ENCODE measurements at regions not wholly inside any gene's neighbourhood (a gene's known extent, or its start where the extent isn't known, plus 50 kb on each side); places are given as distances from the start of the nearest gene placed in this dataset.

DNA sequence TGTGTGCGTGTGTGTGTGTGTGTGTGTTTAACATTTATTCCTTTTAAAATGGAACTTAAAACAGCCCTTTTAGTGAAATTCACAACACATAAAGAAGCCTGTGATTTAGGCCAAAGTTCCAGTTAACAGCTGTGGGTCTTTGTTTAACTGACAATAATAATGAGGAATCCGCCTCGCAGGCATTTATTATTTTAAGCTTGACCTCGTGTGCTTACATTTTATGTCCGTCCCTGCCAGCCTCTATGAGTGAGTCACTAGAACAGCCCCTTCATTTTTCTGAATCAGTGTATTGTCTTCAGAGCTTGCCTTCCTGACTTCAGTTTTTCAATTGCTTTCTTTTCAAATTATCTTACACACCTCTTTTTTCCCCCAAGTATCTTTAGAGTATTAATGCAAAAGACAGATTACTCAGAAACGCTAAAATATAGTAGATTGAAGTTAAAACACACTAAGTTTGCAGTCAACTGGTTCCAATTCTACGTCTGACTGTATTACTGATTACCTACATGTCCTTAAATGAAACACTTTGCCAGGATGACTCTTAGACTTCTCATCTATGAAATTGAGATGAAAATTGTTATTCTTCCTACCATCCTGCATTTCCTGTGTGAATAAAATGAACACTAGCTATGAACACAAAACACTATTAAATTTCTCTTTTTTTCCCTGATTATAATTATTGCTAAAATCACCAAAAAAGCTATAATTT lies 319.6 kb upstream of the HS3ST1 start:
- H3K4me1 Mint-ChIP-seq = no peaks in the 10 kb centered on the region
- CTCF ChIA-PET = no interaction called here
- no peaks in the 10 kb centered on the region for H3K9me3 Mint-ChIP-seq

DNA sequence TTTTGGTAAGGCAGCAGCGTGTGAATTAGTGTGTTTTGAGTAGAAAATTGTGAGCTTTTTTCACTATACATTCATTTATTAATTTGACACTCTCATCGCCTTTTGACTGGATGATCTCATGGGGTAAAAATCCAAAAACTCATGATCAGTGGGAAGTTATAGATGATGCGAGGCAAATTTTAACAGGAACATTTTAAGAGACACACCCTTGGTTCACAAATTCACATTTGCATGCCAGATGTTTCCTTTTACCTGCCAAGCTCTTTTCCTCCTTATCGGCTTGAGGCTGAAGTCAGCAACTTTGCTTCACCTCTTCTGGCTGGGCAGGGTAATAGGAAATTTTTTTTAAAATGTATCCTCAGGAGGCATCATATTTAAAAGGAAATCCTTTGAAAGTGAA lies 318.0 kb upstream of the HS3ST1 start:
- Mint-ChIP-seq H3K4me3 (no peak overlapping the region), H3K27ac (no peak overlapping the region), H3K27me3 (no peaks in the 10 kb centered on the region), H3K9me3 (no peaks in the 10 kb centered on the region), H3K4me1 (no peaks in the 10 kb centered on the region), H3K36me3 (no peaks in the 10 kb centered on the region)
- no peak for DNase-seq
- CTCF ChIA-PET = no interaction called here

More for the DNA sequence above, 319.6 kb upstream of the HS3ST1 start:
- Mint-ChIP-seq H3K27me3 (no peaks in the 10 kb centered on the region), H3K4me3 (no peak overlapping the region), H3K36me3 (no peaks in the 10 kb centered on the region), H3K27ac (no peak overlapping the region)
- DNase-seq = no peak

DNA sequence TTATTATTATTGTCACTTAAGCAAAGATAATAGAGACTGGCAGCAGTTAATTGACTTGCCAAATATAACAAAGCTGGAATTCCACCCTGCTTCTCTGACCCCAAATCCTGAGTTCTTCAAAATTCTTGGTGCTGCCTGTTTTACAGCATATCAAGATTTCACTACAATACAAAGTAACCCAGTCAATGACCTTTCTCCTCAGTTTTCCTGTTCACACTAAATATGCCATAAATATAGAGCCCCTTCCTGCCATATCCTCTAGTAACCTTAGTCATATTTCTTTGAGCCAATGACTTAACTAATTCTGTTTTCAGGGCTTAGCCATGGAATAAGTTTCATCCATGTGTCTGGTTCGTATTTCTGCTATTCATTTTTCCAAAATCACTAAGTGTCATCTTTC lies 315.3 kb upstream of the HS3ST1 start:
- Mint-ChIP-seq H3K36me3 (no peaks in the 10 kb centered on the region), H3K4me3 (no peak overlapping the region), H3K4me1 (no peaks in the 10 kb centered on the region), H3K27ac (no peak overlapping the region), H3K9me3 (no peaks in the 10 kb centered on the region), H3K27me3 (no peaks in the 10 kb centered on the region)
- CTCF ChIA-PET = no interaction called here
- DNase-seq = no peak

DNA sequence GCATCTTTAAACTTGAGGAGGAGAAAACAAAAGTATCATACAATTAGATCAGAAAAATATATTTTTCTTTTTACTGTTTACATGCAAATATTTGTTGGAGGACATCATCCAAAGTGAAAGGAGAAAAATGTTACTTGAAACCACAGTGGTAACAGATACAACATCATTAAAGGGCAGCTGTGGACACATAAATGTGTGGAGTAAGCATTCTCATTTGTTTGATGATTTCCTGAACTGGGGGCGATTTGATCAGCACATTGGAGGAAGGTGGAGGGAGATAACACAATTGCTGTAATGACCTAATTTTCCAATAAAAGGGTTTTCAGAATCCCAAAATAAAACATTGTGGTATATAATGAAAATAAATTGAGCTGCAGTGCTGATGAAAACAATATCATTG lies 314.5 kb upstream of the HS3ST1 start:
- Mint-ChIP-seq H3K27me3 (no peaks in the 10 kb centered on the region), H3K4me3 (no peak overlapping the region), H3K36me3 (no peaks in the 10 kb centered on the region), H3K27ac (no peak overlapping the region), H3K4me1 (no peaks in the 10 kb centered on the region), H3K9me3 (no peaks in the 10 kb centered on the region)
- no peak for DNase-seq
- CTCF ChIA-PET = no interaction called here

DNA sequence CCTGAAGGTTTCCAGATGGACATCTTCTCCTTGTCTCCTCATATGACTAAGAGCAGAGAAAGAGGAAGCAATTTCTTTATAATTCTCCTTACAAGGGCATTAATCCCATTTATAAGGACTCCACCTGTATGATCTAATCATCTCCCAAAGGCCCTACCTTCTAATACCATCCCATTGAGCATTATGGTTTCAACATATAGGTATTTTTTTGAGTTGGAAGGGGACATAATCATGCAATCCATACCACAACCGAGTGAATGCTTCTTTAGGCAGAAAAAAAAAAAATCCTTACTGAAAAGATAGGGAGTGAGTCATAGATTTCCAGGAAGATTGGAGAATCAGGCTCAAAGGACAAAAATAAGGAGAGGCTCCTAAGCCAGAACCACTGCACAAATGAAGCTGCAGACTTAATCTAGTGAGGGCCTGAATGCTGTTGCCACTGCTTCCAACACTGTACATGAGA lies 312.5 kb upstream of the HS3ST1 start:
- Mint-ChIP-seq H3K4me3 (no peak overlapping the region), H3K9me3 (peaks cover 1% of the 10 kb centered on the region), H3K36me3 (no peaks in the 10 kb centered on the region), H3K27ac (no peak overlapping the region), H3K4me1 (no peaks in the 10 kb centered on the region), H3K27me3 (no peaks in the 10 kb centered on the region)
- CTCF ChIA-PET = no interaction called here
- DNase-seq = no peak

DNA sequence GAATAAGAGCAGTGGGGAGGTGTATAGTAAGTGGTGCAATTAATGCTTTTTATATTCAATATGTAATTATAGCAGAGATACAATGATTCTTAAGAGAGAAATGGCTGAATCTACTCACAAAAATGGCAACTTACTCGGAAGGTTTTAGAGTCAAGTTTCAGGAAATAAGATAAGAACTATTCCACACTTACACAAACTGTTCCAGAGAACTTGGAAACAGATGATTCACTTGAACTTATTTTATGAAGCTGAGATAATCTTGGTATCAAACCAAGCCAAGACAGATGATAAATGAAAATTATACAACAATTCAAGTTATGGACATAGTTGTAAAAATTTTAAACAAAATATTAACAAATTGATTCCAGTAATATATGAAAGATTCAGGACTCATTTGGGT lies 311.3 kb upstream of the HS3ST1 start:
- CTCF ChIA-PET = no interaction called here
- Mint-ChIP-seq H3K27me3 (no peaks in the 10 kb centered on the region), H3K4me3 (no peak overlapping the region), H3K27ac (no peak overlapping the region), H3K4me1 (no peaks in the 10 kb centered on the region), H3K9me3 (peaks cover 1% of the 10 kb centered on the region), H3K36me3 (no peaks in the 10 kb centered on the region)
- no peak for DNase-seq

DNA sequence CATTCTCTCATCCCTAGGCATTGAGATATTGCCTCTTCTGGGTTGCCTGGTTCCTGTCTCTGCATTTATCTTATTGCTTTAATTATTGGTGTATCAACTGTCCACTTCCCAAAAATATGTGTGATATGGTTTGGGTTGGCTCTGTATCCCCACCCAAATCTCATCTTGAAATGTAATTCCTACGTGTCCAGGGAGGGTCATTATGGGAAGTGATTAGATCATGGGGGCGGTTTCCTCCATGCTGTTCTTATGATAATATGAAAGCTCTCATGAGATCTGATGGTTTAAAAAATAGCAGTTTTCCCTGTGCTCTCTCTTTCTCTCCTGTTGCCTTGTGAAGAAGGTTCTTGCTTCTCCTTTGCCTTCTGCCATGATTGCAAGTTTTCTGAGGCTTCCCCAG lies 308.3 kb upstream of the HS3ST1 start:
- Mint-ChIP-seq H3K9me3 (peaks cover 1% of the 10 kb centered on the region), H3K4me1 (no peaks in the 10 kb centered on the region), H3K4me3 (no peak overlapping the region), H3K27me3 (no peaks in the 10 kb centered on the region), H3K36me3 (no peaks in the 10 kb centered on the region), H3K27ac (no peak overlapping the region)
- DNase-seq = no peak
- CTCF ChIA-PET = no interaction called here

DNA sequence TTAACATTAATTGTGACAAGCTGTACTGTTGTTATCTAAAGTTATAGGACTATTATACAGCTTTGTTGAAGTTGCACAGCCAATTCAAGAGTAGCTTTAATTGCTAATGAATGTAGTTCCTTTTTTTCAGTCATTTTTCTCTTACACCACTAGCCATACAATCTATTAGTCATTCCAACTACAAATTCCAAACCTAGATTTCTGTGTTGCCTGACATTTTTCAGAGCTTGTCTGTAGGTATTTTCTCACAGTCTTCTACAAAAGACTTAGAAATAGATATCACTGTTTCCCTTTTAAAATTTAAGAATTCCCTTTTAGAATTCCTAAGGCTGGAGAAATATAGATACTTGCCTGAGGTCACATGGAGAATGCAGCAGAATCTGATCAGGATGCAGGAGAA lies 307.0 kb upstream of the HS3ST1 start:
- no peaks in the 10 kb centered on the region for H3K27me3 Mint-ChIP-seq
- CTCF ChIA-PET = no interaction called here
- no peak overlapping the region for H3K27ac Mint-ChIP-seq
- no peaks in the 10 kb centered on the region for H3K36me3 Mint-ChIP-seq
- no peaks in the 10 kb centered on the region for H3K4me1 Mint-ChIP-seq
- peaks cover 1% of the 10 kb centered on the region for H3K9me3 Mint-ChIP-seq
- H3K4me3 Mint-ChIP-seq = no peak overlapping the region
- DNase-seq = no peak

DNA sequence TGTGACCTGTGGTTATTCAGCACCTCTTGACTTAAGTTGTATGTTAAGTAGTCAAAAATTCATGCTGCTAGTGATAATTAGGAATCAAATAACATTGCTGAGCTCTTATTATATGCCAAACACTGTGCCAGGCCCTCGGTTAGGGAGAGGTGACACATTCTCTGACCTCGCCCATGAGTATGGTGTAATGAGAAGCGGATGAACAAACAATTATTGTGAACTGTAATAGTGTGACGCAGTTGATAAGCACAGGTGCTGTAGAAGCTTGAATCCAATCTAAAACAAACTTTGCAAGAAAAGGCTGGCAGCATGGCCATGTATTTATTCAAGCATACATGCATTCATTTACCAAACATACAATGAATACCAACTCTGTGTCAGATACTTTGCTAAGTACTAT lies 303.5 kb upstream of the HS3ST1 start:
- no peaks in the 10 kb centered on the region for H3K36me3 Mint-ChIP-seq
- CTCF ChIA-PET = no interaction called here
- no peak for DNase-seq
- H3K4me3 Mint-ChIP-seq = no peak overlapping the region
- H3K9me3 Mint-ChIP-seq = no peaks in the 10 kb centered on the region
- no peaks in the 10 kb centered on the region for H3K4me1 Mint-ChIP-seq
- no peaks in the 10 kb centered on the region for H3K27me3 Mint-ChIP-seq
- H3K27ac Mint-ChIP-seq = no peak overlapping the region

DNA sequence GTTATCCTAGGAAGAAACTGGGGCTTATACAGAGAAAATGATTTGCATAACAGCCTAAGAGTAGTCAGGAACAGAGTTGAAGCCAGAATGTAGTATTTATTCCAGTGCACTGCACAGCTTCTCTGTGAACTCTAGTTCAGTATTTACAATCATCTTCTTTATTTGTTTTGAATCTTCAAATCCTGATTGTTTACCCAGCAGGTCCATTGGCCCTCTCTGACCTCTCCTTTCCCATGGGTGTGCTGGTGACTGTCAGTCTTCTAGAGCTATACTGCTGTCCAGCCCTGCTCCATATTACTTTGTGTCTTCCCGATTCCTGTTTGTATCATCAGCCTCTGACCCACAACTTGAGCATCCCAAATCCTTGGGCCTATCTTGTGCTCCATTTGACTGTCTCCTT lies 301.9 kb upstream of the HS3ST1 start:
- H3K27me3 Mint-ChIP-seq = no peaks in the 10 kb centered on the region
- CTCF ChIA-PET = no interaction called here
- DNase-seq = no peak
- no peak overlapping the region for H3K27ac Mint-ChIP-seq
- H3K36me3 Mint-ChIP-seq = no peaks in the 10 kb centered on the region
- H3K4me1 Mint-ChIP-seq = no peaks in the 10 kb centered on the region
- H3K9me3 Mint-ChIP-seq = no peaks in the 10 kb centered on the region
- no peak overlapping the region for H3K4me3 Mint-ChIP-seq

DNA sequence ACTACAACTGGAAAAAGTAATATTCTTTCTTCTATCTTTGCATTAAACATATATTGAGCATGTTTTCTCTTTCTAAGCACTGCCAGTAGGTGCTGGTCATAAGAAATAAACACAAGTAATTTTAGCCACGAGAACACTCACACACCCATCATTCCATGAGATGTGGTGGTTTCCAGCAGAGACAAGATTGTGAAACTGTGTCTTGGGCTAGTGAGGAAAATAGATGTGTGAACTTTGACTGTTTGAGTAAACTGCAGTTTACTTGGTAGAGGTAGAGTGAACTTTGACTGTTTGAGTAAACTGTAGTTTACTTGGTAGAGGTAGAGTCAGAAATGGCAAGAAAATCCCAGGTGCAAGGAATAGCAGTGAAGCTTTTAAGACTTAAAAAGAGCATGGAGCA lies 300.9 kb upstream of the HS3ST1 start:
- no peak overlapping the region for H3K4me3 Mint-ChIP-seq
- no peaks in the 10 kb centered on the region for H3K9me3 Mint-ChIP-seq
- CTCF ChIA-PET = no interaction called here
- H3K4me1 Mint-ChIP-seq = no peaks in the 10 kb centered on the region
- no peak for DNase-seq
- no peaks in the 10 kb centered on the region for H3K36me3 Mint-ChIP-seq
- H3K27ac Mint-ChIP-seq = no peak overlapping the region
- H3K27me3 Mint-ChIP-seq = no peaks in the 10 kb centered on the region

DNA sequence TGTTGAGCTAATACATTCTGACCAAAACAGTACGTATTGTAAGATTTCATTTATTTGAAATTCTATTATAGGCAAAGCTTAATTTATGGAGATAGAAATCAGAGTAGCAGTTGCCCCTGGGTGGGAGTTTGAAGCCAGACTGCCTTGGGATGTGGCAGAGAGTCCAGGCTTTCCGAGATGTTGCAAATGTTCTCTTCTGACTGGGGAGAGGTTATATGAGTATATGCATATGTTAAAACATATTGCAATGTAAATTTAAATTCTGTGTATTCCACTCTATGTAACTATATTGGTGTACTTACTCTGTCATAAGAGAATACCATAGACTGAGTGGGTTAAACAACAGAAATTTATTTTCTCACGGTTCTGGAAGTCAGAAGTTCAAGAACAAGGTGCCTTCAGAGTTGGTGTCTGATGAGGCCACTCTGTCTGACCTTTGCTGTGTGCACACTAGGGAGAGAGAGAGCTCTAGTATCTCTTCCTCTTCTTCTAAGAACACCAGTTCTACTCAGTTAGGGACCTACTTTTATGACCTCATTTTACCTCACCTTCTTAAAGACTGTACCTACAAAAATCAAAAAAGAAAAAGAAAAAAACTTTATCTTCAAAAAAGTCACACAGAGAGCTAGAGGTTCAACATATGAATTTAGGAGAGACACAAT lies 299.3 kb upstream of the HS3ST1 start:
- Mint-ChIP-seq H3K27me3 (no peaks in the 10 kb centered on the region), H3K36me3 (no peaks in the 10 kb centered on the region), H3K27ac (no peak overlapping the region), H3K4me3 (no peak overlapping the region), H3K9me3 (no peaks in the 10 kb centered on the region), H3K4me1 (no peaks in the 10 kb centered on the region)
- DNase-seq = no peak
- CTCF ChIA-PET = no interaction called here

DNA sequence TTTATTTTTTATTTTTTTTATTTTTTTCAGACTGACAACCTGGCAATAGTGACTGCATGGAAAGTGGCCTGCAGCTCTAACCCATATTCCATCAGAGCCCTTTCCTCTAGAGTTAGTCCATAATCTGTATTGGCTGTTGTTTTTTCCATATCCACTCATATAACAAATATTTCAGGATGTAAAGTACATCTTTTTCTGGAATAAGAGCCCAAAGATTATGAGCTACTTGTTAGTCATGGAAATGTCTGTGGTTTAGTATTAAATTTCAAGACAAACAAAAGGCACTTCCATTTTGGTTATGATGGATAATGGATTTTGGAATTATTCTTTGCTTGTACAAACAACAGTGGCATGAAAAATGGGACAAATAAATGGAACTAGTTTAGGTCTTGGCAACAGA lies 296.0 kb upstream of the HS3ST1 start:
- Mint-ChIP-seq H3K36me3 (no peaks in the 10 kb centered on the region), H3K4me3 (no peak overlapping the region), H3K4me1 (no peaks in the 10 kb centered on the region), H3K9me3 (no peaks in the 10 kb centered on the region), H3K27me3 (no peaks in the 10 kb centered on the region), H3K27ac (no peak overlapping the region)
- CTCF ChIA-PET = no interaction called here
- DNase-seq = no peak

DNA sequence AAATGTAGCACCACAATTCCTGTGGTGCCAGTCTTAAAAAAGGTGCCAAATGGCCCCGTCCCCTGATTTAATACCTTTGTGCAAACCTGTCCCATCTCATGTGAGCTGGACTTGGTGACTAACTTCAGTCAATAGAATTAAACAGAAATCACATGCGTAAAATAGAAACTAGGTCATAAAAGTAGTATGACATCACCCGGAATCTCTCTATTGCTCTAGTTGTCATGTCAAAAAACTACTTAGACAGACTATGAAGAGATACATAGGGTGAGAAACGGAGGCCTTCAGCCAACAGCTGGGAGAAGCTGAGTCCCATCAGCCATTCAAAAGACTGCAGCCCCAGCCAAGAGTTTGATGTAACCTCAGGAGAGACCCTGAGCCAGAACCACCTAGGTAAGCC lies 293.5 kb upstream of the HS3ST1 start:
- CTCF ChIA-PET = no interaction called here
- Mint-ChIP-seq H3K4me3 (no peak overlapping the region), H3K27ac (no peak overlapping the region), H3K36me3 (no peaks in the 10 kb centered on the region), H3K4me1 (no peaks in the 10 kb centered on the region), H3K27me3 (no peaks in the 10 kb centered on the region), H3K9me3 (no peaks in the 10 kb centered on the region)
- DNase-seq = no peak

DNA sequence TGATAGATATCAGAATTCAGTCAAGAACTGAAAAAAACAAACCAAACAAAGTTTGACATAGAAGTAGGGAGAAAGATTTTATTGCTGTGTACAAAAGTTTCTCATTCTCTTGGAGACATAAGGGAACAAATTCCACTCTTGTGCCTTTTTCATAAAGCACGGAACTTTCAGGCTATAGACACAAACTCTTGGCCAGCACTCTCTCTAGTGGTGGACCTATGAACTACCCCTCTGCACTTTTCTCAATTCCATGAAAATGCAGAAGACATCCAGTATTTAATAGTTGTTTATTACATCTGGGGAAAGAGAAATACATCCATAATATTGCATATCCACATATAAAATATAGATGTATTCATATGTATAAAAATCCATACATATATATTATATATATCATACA lies 291.6 kb upstream of the HS3ST1 start:
- DNase-seq = no peak
- Mint-ChIP-seq H3K27ac (no peak overlapping the region), H3K36me3 (no peaks in the 10 kb centered on the region), H3K4me1 (no peaks in the 10 kb centered on the region), H3K4me3 (no peak overlapping the region), H3K27me3 (no peaks in the 10 kb centered on the region), H3K9me3 (no peaks in the 10 kb centered on the region)
- CTCF ChIA-PET = no interaction called here

Measured in activated naive CD4-positive, alpha-beta T cell treated with anti-CD3 and anti-CD28 coated beads, Interleukin-2, amount 10 ng/mL, durations not matched to agents 7 days and 5 days (primary cell).